ENCODE measurements at regions not wholly inside any gene's neighbourhood (a gene's known extent, or its start where the extent isn't known, plus 50 kb on each side); places are given as distances from the start of the nearest gene placed in this dataset.

DNA sequence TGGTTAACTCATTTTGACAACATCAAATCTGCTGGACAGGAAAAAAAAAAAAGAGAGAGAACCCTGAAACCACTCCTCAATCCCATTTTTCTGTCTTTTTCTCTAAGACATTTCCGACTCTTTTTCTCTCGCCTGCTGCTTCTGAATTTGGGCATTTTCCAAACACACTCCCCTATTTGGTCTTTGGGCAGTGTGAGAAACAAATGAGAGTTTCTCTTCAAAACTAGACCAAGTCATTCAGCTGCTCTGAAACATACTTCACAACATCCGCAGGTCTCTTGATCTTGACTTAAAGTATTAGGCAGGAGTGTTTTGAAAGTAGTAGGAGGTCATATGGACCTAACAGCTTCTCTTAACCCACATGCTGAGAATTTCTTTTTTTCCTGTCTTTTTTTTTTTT is 364.8 kb upstream of the ESRRG start:
- no peak for TF ChIP-seq EZH2phosphoT487 (IDR thresholded peaks at IDR 0.05; ENCODE audit: borderline replicate concordance)
- TF ChIP-seq, protein P1, sequence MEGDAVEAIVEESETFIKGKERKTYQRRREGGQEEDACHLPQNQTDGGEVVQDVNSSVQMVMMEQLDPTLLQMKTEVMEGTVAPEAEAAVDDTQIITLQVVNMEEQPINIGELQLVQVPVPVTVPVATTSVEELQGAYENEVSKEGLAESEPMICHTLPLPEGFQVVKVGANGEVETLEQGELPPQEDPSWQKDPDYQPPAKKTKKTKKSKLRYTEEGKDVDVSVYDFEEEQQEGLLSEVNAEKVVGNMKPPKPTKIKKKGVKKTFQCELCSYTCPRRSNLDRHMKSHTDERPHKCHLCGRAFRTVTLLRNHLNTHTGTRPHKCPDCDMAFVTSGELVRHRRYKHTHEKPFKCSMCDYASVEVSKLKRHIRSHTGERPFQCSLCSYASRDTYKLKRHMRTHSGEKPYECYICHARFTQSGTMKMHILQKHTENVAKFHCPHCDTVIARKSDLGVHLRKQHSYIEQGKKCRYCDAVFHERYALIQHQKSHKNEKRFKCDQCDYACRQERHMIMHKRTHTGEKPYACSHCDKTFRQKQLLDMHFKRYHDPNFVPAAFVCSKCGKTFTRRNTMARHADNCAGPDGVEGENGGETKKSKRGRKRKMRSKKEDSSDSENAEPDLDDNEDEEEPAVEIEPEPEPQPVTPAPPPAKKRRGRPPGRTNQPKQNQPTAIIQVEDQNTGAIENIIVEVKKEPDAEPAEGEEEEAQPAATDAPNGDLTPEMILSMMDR (conservative IDR thresholded peaks at IDR 0.05; ENCODE audit: low read length) = no peak
- no peaks in the 10 kb centered on the region for H3K79me2 ChIP-seq (ENCODE audit: insufficient read depth, low read length)
- H3K9ac ChIP-seq (ENCODE audit: low read depth, low read length, poor library complexity, severe bottlenecking) = no peak overlapping the region
- H2AFZ ChIP-seq (ENCODE audit: low read length) = no peak overlapping the region
- H4K20me1 ChIP-seq (ENCODE audit: insufficient read depth, low read length, poor library complexity, severe bottlenecking) = no peaks in the 10 kb centered on the region
- no peaks in the 10 kb centered on the region for H3F3A ChIP-seq (ENCODE audit: low read depth)
- H3K9me2 ChIP-seq (replicated peaks; ENCODE audit: low read depth, low read length) = no peaks in the 10 kb centered on the region
- H3K9me3 ChIP-seq (ENCODE audit: insufficient read depth, low read depth, low read length) = no peaks in the 10 kb centered on the region
- H3K4me1 ChIP-seq (ENCODE audit: insufficient read depth, low read length, poor library complexity, severe bottlenecking) = no peaks in the 10 kb centered on the region
- no peak overlapping the region for H3K4me2 ChIP-seq (ENCODE audit: low read depth, low read length, poor library complexity, severe bottlenecking)
- H3K27me3 ChIP-seq (ENCODE audit: insufficient read depth, low read length, poor library complexity, severe bottlenecking) = no peaks in the 10 kb centered on the region
- no peak overlapping the region for H3K4me3 ChIP-seq (ENCODE audit: low read length, poor library complexity, severe bottlenecking)
- no peaks in the 10 kb centered on the region for H3K36me3 ChIP-seq (ENCODE audit: insufficient read depth, low read length)

DNA sequence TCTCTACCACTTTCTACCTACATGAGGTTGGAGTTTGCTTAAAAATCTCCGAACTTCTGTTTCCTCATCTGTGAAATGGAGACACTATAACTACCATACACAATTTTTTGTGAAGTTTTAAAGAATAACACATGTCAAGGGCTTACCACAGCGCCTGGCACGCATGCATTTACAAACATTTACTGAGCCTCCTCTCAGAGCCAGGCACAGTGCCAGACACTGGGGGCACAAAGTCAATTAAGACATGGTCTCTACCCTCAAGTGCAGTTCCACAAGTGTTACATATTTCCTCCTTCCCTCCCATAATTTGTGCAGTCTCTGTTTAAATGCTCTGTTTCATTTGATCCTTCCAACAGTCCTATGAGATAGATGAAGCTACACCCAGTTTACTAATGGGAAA is 356.4 kb upstream of the ESRRG start:
- Histone ChIP-seq H3K4me3 (ENCODE audit: low read length, poor library complexity, severe bottlenecking) (no peak overlapping the region), H4K20me1 (ENCODE audit: insufficient read depth, low read length, poor library complexity, severe bottlenecking) (no peaks in the 10 kb centered on the region), H3F3A (ENCODE audit: low read depth) (no peaks in the 10 kb centered on the region), H3K9ac (ENCODE audit: low read depth, low read length, poor library complexity, severe bottlenecking) (no peak overlapping the region), H3K27me3 (ENCODE audit: insufficient read depth, low read length, poor library complexity, severe bottlenecking) (no peaks in the 10 kb centered on the region), H3K4me1 (ENCODE audit: insufficient read depth, low read length, poor library complexity, severe bottlenecking) (no peaks in the 10 kb centered on the region), H3K36me3 (ENCODE audit: insufficient read depth, low read length) (no peaks in the 10 kb centered on the region), H2AFZ (ENCODE audit: low read length) (no peak overlapping the region), H3K4me2 (ENCODE audit: low read depth, low read length, poor library complexity, severe bottlenecking) (no peak overlapping the region), H3K9me3 (ENCODE audit: insufficient read depth, low read depth, low read length) (no peaks in the 10 kb centered on the region), H3K9me2 (replicated peaks; ENCODE audit: low read depth, low read length) (no peaks in the 10 kb centered on the region), H3K79me2 (ENCODE audit: insufficient read depth, low read length) (no peaks in the 10 kb centered on the region)
- TF ChIP-seq, protein P1 (conservative IDR thresholded peaks at IDR 0.05; ENCODE audit: low read length) = no peak
- TF ChIP-seq EZH2phosphoT487 (IDR thresholded peaks at IDR 0.05; ENCODE audit: borderline replicate concordance) = no peak

- Histone ChIP-seq H3K9ac (ENCODE audit: low read depth, low read length, poor library complexity, severe bottlenecking) (no peak overlapping the region), H3K4me3 (ENCODE audit: low read length, poor library complexity, severe bottlenecking) (no peak overlapping the region), H3K79me2 (ENCODE audit: insufficient read depth, low read length) (no peaks in the 10 kb centered on the region), H3K9me2 (replicated peaks; ENCODE audit: low read depth, low read length) (no peaks in the 10 kb centered on the region), H3K4me2 (ENCODE audit: low read depth, low read length, poor library complexity, severe bottlenecking) (no peak overlapping the region), H2AFZ (ENCODE audit: low read length) (no peak overlapping the region), H3F3A (ENCODE audit: low read depth) (no peaks in the 10 kb centered on the region), H3K4me1 (ENCODE audit: insufficient read depth, low read length, poor library complexity, severe bottlenecking) (no peaks in the 10 kb centered on the region), H3K9me3 (ENCODE audit: insufficient read depth, low read depth, low read length) (no peaks in the 10 kb centered on the region), H4K20me1 (ENCODE audit: insufficient read depth, low read length, poor library complexity, severe bottlenecking) (no peaks in the 10 kb centered on the region), H3K36me3 (ENCODE audit: insufficient read depth, low read length) (no peaks in the 10 kb centered on the region), H3K27me3 (ENCODE audit: insufficient read depth, low read length, poor library complexity, severe bottlenecking) (no peaks in the 10 kb centered on the region)
- TF ChIP-seq EZH2phosphoT487 (IDR thresholded peaks at IDR 0.05; ENCODE audit: borderline replicate concordance) = no peak
- TF ChIP-seq, protein P1 (conservative IDR thresholded peaks at IDR 0.05; ENCODE audit: low read length) = no peak
Observed at GRCh38 chr1:217078959-217079358, 355.7 kb upstream of the ESRRG start.

All from Loucy (cell line).